GM23338 (cell line): ENCODE measurements at regions not wholly inside any gene's neighbourhood (a gene's known extent, or its start where the extent isn't known, plus 50 kb on each side); places are given as distances from the start of the nearest gene placed in this dataset.

Experiments used
- ATAC-seq: fragments of 200-7000 bp; cut with Tn5 transposase; 3 replicates; pipeline ENCODE4 v1.9.1; 2020
- DNase-seq: peaks from one replicate; pipeline ENCODE4 v3.0.0-alpha.2; 2015; ENCODE audit warnings: low spot score
- H2AFZ ChIP-seq: fragments of 200-600 bp; sonication (generic); 2 replicates; pipeline ENCODE4 v1.8.0; 2016; ENCODE audit warnings: antibody characterized with exemption, mild to moderate bottlenecking, moderate library complexity
- H3F3A ChIP-seq: fragments of 200-600 bp; sonication (generic); replicated peaks from 2 replicates; pipeline ENCODE4 v1.8.0; 2017; ENCODE audit warnings: antibody characterized with exemption, mixed run types, low read depth
- H3K27ac ChIP-seq: fragments of 200-600 bp; sonication (generic); 2 replicates; pipeline ENCODE4 v1.6.1; 2016; ENCODE audit warnings: low read depth
- H3K27me3 ChIP-seq: fragments of 200-600 bp; sonication (generic); 2 replicates; pipeline ENCODE4 v1.8.0; 2016; ENCODE audit warnings: mild to moderate bottlenecking, mixed run types, moderate library complexity; ENCODE audit not compliant: insufficient read depth
- H3K36me3 ChIP-seq: fragments of 200-600 bp; sonication (generic); 2 replicates; pipeline ENCODE4 v1.8.0; 2016; ENCODE audit warnings: mild to moderate bottlenecking; ENCODE audit not compliant: insufficient read depth
- H3K4me1 ChIP-seq: fragments of 200-600 bp; sonication (generic); 2 replicates; pipeline ENCODE4 v1.8.0; 2016; ENCODE audit warnings: mild to moderate bottlenecking, moderate library complexity; ENCODE audit not compliant: insufficient read depth
- H3K4me2 ChIP-seq: fragments of 200-600 bp; sonication (generic); 2 replicates; pipeline ENCODE4 v1.7.1; 2017; ENCODE audit warnings: mixed run types
- H3K4me3 ChIP-seq: fragments of 200-600 bp; sonication (generic); 2 replicates; pipeline ENCODE4 v1.6.1; 2016; ENCODE audit warnings: mixed run types
- H3K79me2 ChIP-seq: fragments of 200-600 bp; sonication (generic); replicated peaks from 2 replicates; pipeline ENCODE4 v1.8.0; 2017; ENCODE audit warnings: mild to moderate bottlenecking; ENCODE audit not compliant: insufficient read depth
- H3K9me2 ChIP-seq: fragments of 200-600 bp; sonication (generic); 2 replicates; pipeline ENCODE4 v1.8.0; 2017; ENCODE audit not compliant: insufficient read depth
- H4K20me1 ChIP-seq: fragments of 200-600 bp; sonication (generic); replicated peaks from 2 replicates; pipeline ENCODE4 v1.8.0; 2017; ENCODE audit warnings: mild to moderate bottlenecking; ENCODE audit not compliant: insufficient read depth
- H3K27ac Mint-ChIP-seq: 2 replicates; pipeline ENCODE4 v1.8.0; 2020; ENCODE audit warnings: inconsistent platforms, mild to moderate bottlenecking, moderate library complexity, mixed read lengths
- H3K27me3 Mint-ChIP-seq: 3 replicates; pipeline ENCODE4 v1.8.0; 2022; ENCODE audit warnings: low read depth, mild to moderate bottlenecking, moderate library complexity, mixed read lengths, inconsistent platforms; ENCODE audit not compliant: insufficient read depth, poor library complexity
- H3K36me3 Mint-ChIP-seq: 3 replicates; pipeline ENCODE4 v1.8.0; 2021; ENCODE audit warnings: low read depth, mild to moderate bottlenecking, inconsistent platforms, moderate library complexity, mixed read lengths
- H3K4me1 Mint-ChIP-seq: 3 replicates; pipeline ENCODE4 v1.8.0; 2020; ENCODE audit warnings: mild to moderate bottlenecking, inconsistent platforms, mixed read lengths
- H3K4me3 Mint-ChIP-seq: 3 replicates; pipeline ENCODE4 v1.8.0; 2021; ENCODE audit warnings: moderate library complexity, mild to moderate bottlenecking, inconsistent platforms, mixed read lengths
- H3K9me3 Mint-ChIP-seq: 3 replicates; pipeline ENCODE4 v1.8.0; 2020; ENCODE audit warnings: moderate library complexity, mild to moderate bottlenecking, inconsistent platforms, mixed read lengths
- CREB1 ChIP-seq: fragments of 250-450 bp; sonication (Bioruptor Pico); IDR thresholded peaks from 2 replicates; pipeline ENCODE4 v1.5.0; 2020; ENCODE audit warnings: low read depth, mild to moderate bottlenecking, moderate library complexity
- JUNB ChIP-seq: IDR thresholded peaks from one replicate; pipeline ENCODE4 v1.6.1; 2016; ENCODE audit warnings: antibody characterized with exemption; ENCODE audit not compliant: unreplicated experiment
- REST ChIP-seq: IDR thresholded peaks from one replicate; pipeline ENCODE4 v1.6.1; 2018; ENCODE audit warnings: antibody characterized with exemption; ENCODE audit not compliant: unreplicated experiment
- ZNF462 ChIP-seq: fragments of 250-450 bp; sonication (Bioruptor Pico); IDR thresholded peaks from 2 replicates; pipeline ENCODE4 v1.5.0; 2020; ENCODE audit warnings: mild to moderate bottlenecking, moderate library complexity

- H2AFZ ChIP-seq = no peak overlapping the region
- H3K9me2 ChIP-seq = no peaks in the 10 kb centered on the region
- ATAC-seq (no peak), DNase-seq (no peak)
- no peaks in the 10 kb centered on the region for H3K27me3 ChIP-seq
- H4K20me1 ChIP-seq = no peaks in the 10 kb centered on the region
- H3K4me3 Mint-ChIP-seq = no peak overlapping the region
- H3K36me3 ChIP-seq = no peaks in the 10 kb centered on the region
- no peak overlapping the region for H3K4me3 ChIP-seq
- H3K9me3 Mint-ChIP-seq = no peaks in the 10 kb centered on the region
- H3F3A ChIP-seq = no peaks in the 10 kb centered on the region
- TF ChIP-seq CREB1 (CRISPR knock-in tag) (no peak), ZNF462 (CRISPR knock-in tag) (no peak), REST (no peak), JUNB (no peak)
- H3K4me2 ChIP-seq = no peak overlapping the region
- no peak overlapping the region for H3K27ac Mint-ChIP-seq
- no peaks in the 10 kb centered on the region for H3K79me2 ChIP-seq
- no peaks in the 10 kb centered on the region for H3K36me3 Mint-ChIP-seq
- H3K4me1 Mint-ChIP-seq = no peaks in the 10 kb centered on the region
- no peaks in the 10 kb centered on the region for H3K4me1 ChIP-seq
- no peak overlapping the region for H3K27ac ChIP-seq
- H3K27me3 Mint-ChIP-seq = no peaks in the 10 kb centered on the region
Observed at GRCh38 chr1:82706741-82707140, 906.0 kb downstream of the ADGRL2 start.
